Activated CD8-positive, alpha-beta T cell treated with anti-CD3 and anti-CD28 coated beads for 36 hours (primary cell): ENCODE measurements at regions not wholly inside any gene's neighbourhood (a gene's known extent, or its start where the extent isn't known, plus 50 kb on each side); places are given as distances from the start of the nearest gene placed in this dataset.

Source experiments
- ATAC-seq: fragments of 200-7000 bp; cut with Tn5 transposase; one replicate; pipeline ENCODE4 v1.10.0; 2021; ENCODE audit warnings: mild to moderate bottlenecking, moderate library complexity
- CTCF ChIA-PET: fragments of 350-600 bp; sonication (Branson Sonifier 250); formaldehyde crosslinking; loops from one replicate; lab custom pipeline; 2021; ENCODE audit warnings: antibody characterized with exemption; lab: Charles Lee
- POLR2A ChIA-PET: fragments of 350-600 bp; sonication (Branson Sonifier 250); formaldehyde crosslinking; loops from one replicate; lab custom pipeline; 2021; ENCODE audit warnings: antibody characterized with exemption; lab: Charles Lee
- DNase-seq: peaks from one replicate; pipeline ENCODE4 v3.0.0-alpha.2; 2020
- H3K27ac Mint-ChIP-seq: one replicate; pipeline ENCODE4 v1.8.0; 2021; ENCODE audit warnings: mild to moderate bottlenecking, mixed read lengths
- H3K27me3 Mint-ChIP-seq: one replicate; pipeline ENCODE4 v1.8.0; 2021; ENCODE audit warnings: mixed read lengths
- H3K36me3 Mint-ChIP-seq: one replicate; pipeline ENCODE4 v1.8.0; 2021; ENCODE audit warnings: low read depth, mixed read lengths
- H3K4me1 Mint-ChIP-seq: one replicate; pipeline ENCODE4 v1.8.0; 2021; ENCODE audit warnings: low read depth, mixed read lengths
- H3K4me3 Mint-ChIP-seq: one replicate; pipeline ENCODE4 v1.8.0; 2021; ENCODE audit warnings: mild to moderate bottlenecking, moderate library complexity, mixed read lengths
- H3K9me3 Mint-ChIP-seq: one replicate; pipeline ENCODE4 v1.8.0; 2021; ENCODE audit warnings: mixed read lengths
- CTCF ChIP-seq: fragments of 200-600 bp; IDR thresholded peaks from one replicate; pipeline ENCODE4 v1.8.0; 2022; ENCODE audit warnings: antibody characterized with exemption, mild to moderate bottlenecking
- intact Hi-C: fragments of 100-400 bp; cut with micrococcal nuclease; formaldehyde crosslinking; loops from one replicate; pipeline ENCODE4 v1.10.0; 2022

- Mint-ChIP-seq H3K4me1 (no peaks in the 10 kb centered on the region), H3K9me3 (peaks cover 18% of the 10 kb centered on the region), H3K4me3 (no peak overlapping the region), H3K27me3 (peaks cover 7% of the 10 kb centered on the region), H3K27ac (no peak overlapping the region), H3K36me3 (no peaks in the 10 kb centered on the region)
- TF ChIP-seq CTCF, result no peak
- intact Hi-C loops, result no loop called here
- CTCF ChIA-PET, result no interaction called here
- no peak for DNase-seq
- POLR2A ChIA-PET, result no interaction called here
- ATAC-seq, result no peak
Observed at GRCh38 chr16:26475596-26475995, 591.1 kb upstream of the C16orf82 start.

GRCh38 chr16:26491101-26491670 lies 575.5 kb upstream of the C16orf82 start:
- intact Hi-C loops, result no loop called here

GRCh38 chr16:26491962-26492361 lies 574.8 kb upstream of the C16orf82 start:
- no peak for DNase-seq
- H3K4me1 Mint-ChIP-seq, result no peaks in the 10 kb centered on the region
- intact Hi-C loops, result no loop called here
- H3K4me3 Mint-ChIP-seq, result no peak overlapping the region
- H3K9me3 Mint-ChIP-seq, result no peaks in the 10 kb centered on the region
- ATAC-seq, result no peak
- H3K27ac Mint-ChIP-seq, result no peak overlapping the region
- no peaks in the 10 kb centered on the region for H3K36me3 Mint-ChIP-seq
- peaks cover 17% of the 10 kb centered on the region for H3K27me3 Mint-ChIP-seq
- TF ChIP-seq CTCF, result no peak
- CTCF ChIA-PET, result interaction anchor here (1.0 kb wide), 1 partner anchor 154 kb away, joined by 4 read pairs; no protein-coding TSS in a partner anchor
- POLR2A ChIA-PET, result no interaction called here

More at GRCh38 chr16:26491101-26491670, 575.5 kb upstream of the C16orf82 start:
- Mint-ChIP-seq H3K27me3 (peaks cover 14% of the 10 kb centered on the region), H3K9me3 (no peaks in the 10 kb centered on the region), H3K4me3 (no peak overlapping the region), H3K27ac (no peak overlapping the region), H3K4me1 (no peaks in the 10 kb centered on the region), H3K36me3 (no peaks in the 10 kb centered on the region)
- DNase-seq (no peak), ATAC-seq (no peak)
- ChIA-PET POLR2A (no interaction called here), CTCF (interaction anchor here (0.7 kb wide), 1 partner anchor 154 kb away, joined by 3 read pairs; no protein-coding TSS in a partner anchor)
- TF ChIP-seq CTCF, result no peak

DNA sequence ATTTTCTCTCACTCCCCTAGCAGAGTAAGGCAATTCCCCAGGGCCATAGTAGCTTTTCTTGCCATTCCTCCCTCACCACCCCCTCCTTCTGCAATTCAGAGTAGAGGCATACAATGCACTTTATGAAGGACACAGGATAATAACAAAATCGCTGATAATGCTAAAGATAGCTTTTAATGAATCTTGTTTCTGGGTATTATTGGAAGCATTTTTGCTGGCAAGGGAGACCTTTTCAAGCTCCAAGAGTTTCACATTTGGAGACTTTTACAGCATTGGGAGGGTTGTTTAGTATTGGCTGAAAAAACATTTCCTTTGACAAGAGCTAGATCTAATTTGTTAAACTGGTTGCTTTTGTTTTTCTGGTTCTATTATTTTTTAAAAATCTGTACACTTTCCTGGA lies 573.0 kb upstream of the C16orf82 start:
- ChIA-PET POLR2A (interaction anchor here (0.9 kb wide), 1 partner anchor 12 kb away, joined by 3 read pairs; no protein-coding TSS in a partner anchor), CTCF (interaction anchor here (0.7 to 1.0 kb wide), 2 partner anchors 655 to 1367 kb away, joined by 3 read pairs; no protein-coding TSS in a partner anchor)
- DNase-seq (no peak), ATAC-seq (no peak)
- H3K27ac Mint-ChIP-seq, result no peak overlapping the region
- TF ChIP-seq CTCF, result no peak
- intact Hi-C loops, result no loop called here
- H3K27me3 Mint-ChIP-seq, result peaks cover 19% of the 10 kb centered on the region
- H3K4me1 Mint-ChIP-seq, result no peaks in the 10 kb centered on the region
- no peak overlapping the region for H3K4me3 Mint-ChIP-seq
- no peaks in the 10 kb centered on the region for H3K36me3 Mint-ChIP-seq
- no peaks in the 10 kb centered on the region for H3K9me3 Mint-ChIP-seq

- CTCF ChIA-PET, result no interaction called here
- ATAC-seq (no peak), DNase-seq (no peak)
- Mint-ChIP-seq H3K36me3 (no peaks in the 10 kb centered on the region), H3K27me3 (peaks cover 20% of the 10 kb centered on the region), H3K4me1 (peaks cover 4% of the 10 kb centered on the region), H3K9me3 (no peaks in the 10 kb centered on the region), H3K4me3 (no peak overlapping the region), H3K27ac (no peak overlapping the region)
- POLR2A ChIA-PET, result no interaction called here
- TF ChIP-seq CTCF, result no peak
- intact Hi-C loops, result no loop called here
Observed at GRCh38 chr16:26497896-26498295, 568.8 kb upstream of the C16orf82 start.
